H9 (cell line): ENCODE measurements at regions not wholly inside any gene's neighbourhood (a gene's known extent, or its start where the extent isn't known, plus 50 kb on each side); places are given as distances from the start of the nearest gene placed in this dataset.

Source experiments
- DNase-seq: peaks from one replicate; pipeline ENCODE4 v3.0.0-alpha.2; 2017
- H2AFZ ChIP-seq: one replicate; pipeline ENCODE4 v1.6.1; 2013; ENCODE audit warnings: mild to moderate bottlenecking, low read length, control low read depth, moderate library complexity
- H2AK5ac ChIP-seq: 2 replicates; pipeline ENCODE4 v1.6.1; 2013; ENCODE audit warnings: low read length, control low read depth, mixed read lengths; ENCODE audit not compliant: insufficient read length
- H2BK120ac ChIP-seq: one replicate; pipeline ENCODE4 v1.6.1; 2013; ENCODE audit warnings: low read depth, mild to moderate bottlenecking, low read length, control low read depth, inconsistent platforms; ENCODE audit not compliant: poor library complexity, severe bottlenecking
- H2BK12ac ChIP-seq: 2 replicates; pipeline ENCODE4 v1.6.1; 2013; ENCODE audit warnings: low read length, control low read depth, mixed read lengths, low read depth; ENCODE audit not compliant: insufficient read length
- H2BK15ac ChIP-seq: 2 replicates; pipeline ENCODE4 v1.6.1; 2013; ENCODE audit warnings: low read depth, low read length, control low read depth
- H2BK20ac ChIP-seq: one replicate; pipeline ENCODE4 v1.6.1; 2013; ENCODE audit warnings: low read depth, mild to moderate bottlenecking, low read length, control low read depth, inconsistent platforms; ENCODE audit not compliant: poor library complexity, severe bottlenecking
- H2BK5ac ChIP-seq: 2 replicates; pipeline ENCODE4 v1.6.1; 2013; ENCODE audit warnings: low read length, control low read depth, mixed read lengths; ENCODE audit not compliant: insufficient read length
- H3K14ac ChIP-seq: 2 replicates; pipeline ENCODE4 v1.6.1; 2013; ENCODE audit warnings: low read length, control low read depth; ENCODE audit not compliant: insufficient read depth
- H3K18ac ChIP-seq: 2 replicates; pipeline ENCODE4 v1.6.1; 2013; ENCODE audit warnings: low read depth, mild to moderate bottlenecking, mixed read lengths, low read length, control low read depth; ENCODE audit not compliant: insufficient read length
- H3K23ac ChIP-seq: 2 replicates; pipeline ENCODE4 v1.6.1; 2013; ENCODE audit warnings: low read length, control low read depth, mixed read lengths, low read depth; ENCODE audit not compliant: insufficient read length
- H3K23me2 ChIP-seq: 2 replicates; pipeline ENCODE4 v1.6.1; 2013; ENCODE audit warnings: low read depth, mild to moderate bottlenecking, mixed read lengths, low read length, control low read depth; ENCODE audit not compliant: insufficient read length, poor library complexity, severe bottlenecking
- H3K27ac ChIP-seq: 2 replicates; pipeline ENCODE4 v1.5.1; 2013; ENCODE audit warnings: low read length, control low read depth, mixed read lengths, low read depth; ENCODE audit not compliant: insufficient read length
- H3K27me3 ChIP-seq: 2 replicates; pipeline ENCODE4 v1.6.1; 2013; ENCODE audit warnings: low read length, control low read depth, inconsistent platforms; ENCODE audit not compliant: insufficient read depth
- H3K4ac ChIP-seq: 2 replicates; pipeline ENCODE4 v1.6.1; 2013; ENCODE audit warnings: low read depth, mild to moderate bottlenecking, control low read depth, inconsistent platforms, low read length, moderate library complexity
- H3K4me1 ChIP-seq: 2 replicates; pipeline ENCODE4 v1.6.1; 2013; ENCODE audit warnings: low read length, control low read depth, inconsistent platforms; ENCODE audit not compliant: insufficient read depth
- H3K4me2 ChIP-seq: 2 replicates; pipeline ENCODE4 v1.6.1; 2013; ENCODE audit warnings: low read length, control low read depth, mixed read lengths; ENCODE audit not compliant: insufficient read length, insufficient read depth
- H3K56ac ChIP-seq: 2 replicates; pipeline ENCODE4 v1.6.1; 2013; ENCODE audit warnings: low read depth, mild to moderate bottlenecking, mixed read lengths, low read length, control low read depth; ENCODE audit not compliant: insufficient read length
- H3K79me1 ChIP-seq: 2 replicates; pipeline ENCODE4 v1.6.1; 2013; ENCODE audit warnings: low read depth, mild to moderate bottlenecking, moderate library complexity, low read length, control low read depth, inconsistent platforms; ENCODE audit not compliant: insufficient read depth, poor library complexity, severe bottlenecking
- H3K79me2 ChIP-seq: 2 replicates; pipeline ENCODE4 v1.6.1; 2013; ENCODE audit warnings: low read length, control low read depth, inconsistent platforms; ENCODE audit not compliant: insufficient read depth
- H3K9ac ChIP-seq: 2 replicates; pipeline ENCODE4 v1.6.1; 2013; ENCODE audit warnings: low read length, control low read depth, mixed read lengths; ENCODE audit not compliant: insufficient read length; ENCODE audit errors: extremely low read depth
- H3K9me3 ChIP-seq: one replicate; pipeline ENCODE4 v1.6.1; 2013; ENCODE audit warnings: low read depth, low read length, inconsistent platforms; ENCODE audit not compliant: control insufficient read depth
- H3T11ph ChIP-seq: one replicate; pipeline ENCODE4 v1.6.1; 2013; ENCODE audit warnings: mild to moderate bottlenecking, low read length, control low read depth, inconsistent platforms
- H4K20me1 ChIP-seq: one replicate; pipeline ENCODE4 v1.6.1; 2013; ENCODE audit not compliant: control insufficient read depth, insufficient read length, insufficient read depth
- H4K5ac ChIP-seq: 2 replicates; pipeline ENCODE4 v1.6.1; 2013; ENCODE audit warnings: low read depth, mild to moderate bottlenecking, mixed read lengths, low read length, control low read depth; ENCODE audit not compliant: insufficient read length
- H4K8ac ChIP-seq: replicated peaks from 2 replicates; pipeline ENCODE4 v1.6.1; 2013; ENCODE audit warnings: low read length, control low read depth, mixed read lengths, low read depth; ENCODE audit not compliant: insufficient read length
- H4K91ac ChIP-seq: 2 replicates; pipeline ENCODE4 v1.6.1; 2013; ENCODE audit warnings: low read depth, mild to moderate bottlenecking, moderate library complexity, mixed read lengths, low read length, control low read depth; ENCODE audit not compliant: insufficient read length
- H3K27ac Mint-ChIP-seq, 3 experiments: 2 replicates in 2 of 3; 3 replicates in 1 of 3; pipeline ENCODE4 v1.8.0; 2020 to 2021; ENCODE audit warnings: mixed read lengths in 3 of 3, mild to moderate bottlenecking in 1 of 3, moderate library complexity in 1 of 3
- H3K27me3 Mint-ChIP-seq: 2 replicates; pipeline ENCODE4 v1.8.0; 2021; ENCODE audit warnings: low read depth, mild to moderate bottlenecking, moderate library complexity, mixed read lengths
- H3K36me3 Mint-ChIP-seq, 3 experiments: 2 replicates in 2 of 3; 3 replicates in 1 of 3; pipeline ENCODE4 v1.8.0; 2020 to 2021; ENCODE audit warnings: low read depth in 3 of 3, mixed read lengths in 3 of 3; ENCODE audit not compliant: insufficient read depth in 1 of 3
- H3K4me1 Mint-ChIP-seq, 2 experiments: 2 replicates each; pipeline ENCODE4 v1.8.0; 2020; ENCODE audit warnings: mixed read lengths in 2 of 2
- H3K4me3 Mint-ChIP-seq, 2 experiments: 2 replicates in 1 of 2; 3 replicates in 1 of 2; pipeline ENCODE4 v1.8.0; 2020 to 2021; ENCODE audit warnings: mild to moderate bottlenecking in 2 of 2, mixed read lengths in 2 of 2, moderate library complexity in 1 of 2
- H3K9me3 Mint-ChIP-seq, 2 experiments: 2 replicates in 1 of 2; 3 replicates in 1 of 2; pipeline ENCODE4 v1.8.0; 2020; ENCODE audit warnings: mild to moderate bottlenecking in 2 of 2, mixed read lengths in 2 of 2, moderate library complexity in 1 of 2
- WGBS: extraction: QIAGEN DNeasy Blood & Tissue Kit; methylation state at CpG from one replicate; pipeline ENCODE4 v1.1.7; 2013; ENCODE audit warnings: missing lambda C conversion rate, low lambda C conversion rate, mixed read lengths; ENCODE audit not compliant: insufficient read length; ENCODE audit errors: extremely low coverage; 5-methylcytosine and 5-hydroxymethylcytosine counted together
- TF ChIP-seq, protein P1 (sequence below): fragments of 200-600 bp; sonication (generic); conservative IDR thresholded peaks from 3 replicates; pipeline ENCODE4 v1.8.0; 2021; ENCODE audit warnings: antibody characterized with exemption, mild to moderate bottlenecking

DNA sequence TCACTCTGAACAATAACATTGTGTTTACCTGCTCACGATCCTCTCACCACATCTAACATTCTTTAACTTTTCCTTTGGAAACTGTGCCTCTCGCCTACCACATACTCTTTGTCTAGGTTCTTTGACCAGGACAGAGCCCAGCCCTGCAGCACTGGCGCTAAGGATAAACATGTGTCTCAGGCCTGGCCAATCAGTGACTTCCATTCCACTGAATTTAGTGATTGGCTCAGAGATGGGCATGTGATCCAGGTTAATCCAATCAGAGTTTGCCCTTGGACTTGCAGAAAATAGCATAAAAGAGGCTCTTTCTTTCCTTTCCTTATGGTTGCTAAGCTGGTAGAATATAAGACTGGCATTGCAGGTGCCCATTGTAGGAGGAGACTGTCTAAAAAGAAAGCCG is 605.7 kb downstream of the MATN1 start:
- WGBS, result no CpG with 5 or more reads among the region's 4 CpGs
- H2AFZ ChIP-seq, result no peak overlapping the region
- TF ChIP-seq, protein P1, sequence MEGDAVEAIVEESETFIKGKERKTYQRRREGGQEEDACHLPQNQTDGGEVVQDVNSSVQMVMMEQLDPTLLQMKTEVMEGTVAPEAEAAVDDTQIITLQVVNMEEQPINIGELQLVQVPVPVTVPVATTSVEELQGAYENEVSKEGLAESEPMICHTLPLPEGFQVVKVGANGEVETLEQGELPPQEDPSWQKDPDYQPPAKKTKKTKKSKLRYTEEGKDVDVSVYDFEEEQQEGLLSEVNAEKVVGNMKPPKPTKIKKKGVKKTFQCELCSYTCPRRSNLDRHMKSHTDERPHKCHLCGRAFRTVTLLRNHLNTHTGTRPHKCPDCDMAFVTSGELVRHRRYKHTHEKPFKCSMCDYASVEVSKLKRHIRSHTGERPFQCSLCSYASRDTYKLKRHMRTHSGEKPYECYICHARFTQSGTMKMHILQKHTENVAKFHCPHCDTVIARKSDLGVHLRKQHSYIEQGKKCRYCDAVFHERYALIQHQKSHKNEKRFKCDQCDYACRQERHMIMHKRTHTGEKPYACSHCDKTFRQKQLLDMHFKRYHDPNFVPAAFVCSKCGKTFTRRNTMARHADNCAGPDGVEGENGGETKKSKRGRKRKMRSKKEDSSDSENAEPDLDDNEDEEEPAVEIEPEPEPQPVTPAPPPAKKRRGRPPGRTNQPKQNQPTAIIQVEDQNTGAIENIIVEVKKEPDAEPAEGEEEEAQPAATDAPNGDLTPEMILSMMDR, result no peak
- no peak overlapping the region for H3K18ac ChIP-seq
- no peak overlapping the region for H3K9ac ChIP-seq
- no peaks in the 10 kb centered on the region for H3K4me1 ChIP-seq
- no peak overlapping the region for H2BK15ac ChIP-seq
- H4K5ac ChIP-seq, result no peak overlapping the region
- H3T11ph ChIP-seq, result no peak overlapping the region
- H4K20me1 ChIP-seq, result no peaks in the 10 kb centered on the region
- no peaks in the 10 kb centered on the region for H3K79me1 ChIP-seq
- Mint-ChIP-seq H3K4me3 (no peak overlapping the region), H3K27me3 (peaks cover 4% of the 10 kb centered on the region; the same call in 1 of the 2 replicates), H3K4me1 (0 out of 4 replicates have a peak, but pooled peaks cover 0 to 2% of the 10 kb centered on the region in 2 experiments), H3K27ac (no peak overlapping the region; a peak in 2 of 7 replicates), H3K9me3 (no peaks in the 10 kb centered on the region), H3K36me3 (no peaks in the 10 kb centered on the region)
- no peak overlapping the region for H3K14ac ChIP-seq
- H3K27me3 ChIP-seq, result no peaks in the 10 kb centered on the region
- no peaks in the 10 kb centered on the region for H3K9me3 ChIP-seq
- no peak overlapping the region for H3K56ac ChIP-seq
- H2AK5ac ChIP-seq, result no peak overlapping the region
- no peak overlapping the region for H3K4ac ChIP-seq
- DNase-seq, result no peak
- no peaks in the 10 kb centered on the region for H3K79me2 ChIP-seq
- H2BK20ac ChIP-seq, result no peak overlapping the region
- no peak overlapping the region for H4K8ac ChIP-seq
- no peak overlapping the region for H3K23ac ChIP-seq
- H4K91ac ChIP-seq, result no peak overlapping the region
- no peaks in the 10 kb centered on the region for H3K23me2 ChIP-seq
- H2BK120ac ChIP-seq, result no peak overlapping the region
- H2BK5ac ChIP-seq, result no peak overlapping the region
- no peak overlapping the region for H3K27ac ChIP-seq
- no peak overlapping the region for H3K4me2 ChIP-seq
- no peak overlapping the region for H2BK12ac ChIP-seq
